HG02610 (cell line): ENCODE measurements at regions not wholly inside any gene's neighbourhood (a gene's known extent, or its start where the extent isn't known, plus 50 kb on each side); places are given as distances from the start of the nearest gene placed in this dataset.
"Not testable (repeated sequence)": the region's sequence is repeated elsewhere in the genome, so short reads cannot be mapped to it uniquely, and the experiment has no call there.

ENCODE experiments used
- ATAC-seq: cut with Tn5 transposase; IDR thresholded peaks from one replicate; pipeline ENCODE4 v1.9.1; 2021; ENCODE audit warnings: mild to moderate bottlenecking, moderate library complexity; ENCODE audit not compliant: unreplicated experiment

- no peak for ATAC-seq
These were observed 131.2 kb upstream of the LPCAT1 start for GRCh38 chr5:1654786-1655495.

DNA sequence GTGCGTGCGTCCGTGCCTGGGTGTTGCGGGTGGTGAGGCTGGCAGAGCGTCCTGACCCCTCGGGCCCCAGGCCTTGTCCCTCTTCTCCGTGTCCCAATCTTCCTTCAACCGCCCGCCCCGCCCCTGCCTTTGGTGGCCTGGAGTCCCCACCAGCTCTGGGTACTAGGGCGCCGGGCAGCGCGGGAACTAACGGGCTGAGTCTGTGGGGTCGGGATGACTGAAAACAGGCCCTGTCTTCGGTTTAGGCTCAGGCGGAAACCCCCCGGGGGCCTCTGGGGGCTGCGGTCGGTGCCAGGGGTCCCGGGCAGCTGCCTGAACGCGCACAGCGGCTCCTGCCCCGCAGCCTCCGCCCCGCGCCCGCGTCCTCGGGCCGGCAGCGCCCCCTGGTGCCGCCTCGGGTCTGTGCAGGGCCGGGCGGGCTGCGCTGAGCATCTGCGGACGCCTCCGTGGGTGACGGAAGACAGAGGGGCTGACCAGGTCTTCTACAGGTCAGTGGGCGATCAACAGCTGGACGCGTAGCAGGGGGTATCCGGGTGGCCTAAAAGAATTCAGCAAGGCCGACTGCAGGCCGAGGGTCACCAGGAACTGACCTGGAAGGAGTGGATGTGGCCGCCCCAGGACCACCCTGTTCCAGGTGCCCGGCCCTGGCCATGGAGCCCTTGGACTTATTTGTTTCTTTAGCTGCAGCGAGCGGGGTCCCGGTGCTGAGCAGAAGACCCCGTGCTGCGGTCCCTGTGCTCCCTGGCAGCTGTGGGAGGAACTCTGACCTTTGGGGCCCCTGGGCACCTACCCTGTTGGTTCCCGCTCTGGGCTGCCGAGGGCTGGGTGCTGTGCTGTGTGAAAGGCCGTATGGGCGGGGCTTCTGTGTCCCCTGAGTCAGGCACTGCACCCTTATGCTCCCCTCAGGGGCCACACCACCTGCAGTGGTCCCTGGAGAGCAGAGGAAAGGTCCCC, 130.2 kb upstream of the LPCAT1 start:
- ATAC-seq = peak; percentile 76

DNA sequence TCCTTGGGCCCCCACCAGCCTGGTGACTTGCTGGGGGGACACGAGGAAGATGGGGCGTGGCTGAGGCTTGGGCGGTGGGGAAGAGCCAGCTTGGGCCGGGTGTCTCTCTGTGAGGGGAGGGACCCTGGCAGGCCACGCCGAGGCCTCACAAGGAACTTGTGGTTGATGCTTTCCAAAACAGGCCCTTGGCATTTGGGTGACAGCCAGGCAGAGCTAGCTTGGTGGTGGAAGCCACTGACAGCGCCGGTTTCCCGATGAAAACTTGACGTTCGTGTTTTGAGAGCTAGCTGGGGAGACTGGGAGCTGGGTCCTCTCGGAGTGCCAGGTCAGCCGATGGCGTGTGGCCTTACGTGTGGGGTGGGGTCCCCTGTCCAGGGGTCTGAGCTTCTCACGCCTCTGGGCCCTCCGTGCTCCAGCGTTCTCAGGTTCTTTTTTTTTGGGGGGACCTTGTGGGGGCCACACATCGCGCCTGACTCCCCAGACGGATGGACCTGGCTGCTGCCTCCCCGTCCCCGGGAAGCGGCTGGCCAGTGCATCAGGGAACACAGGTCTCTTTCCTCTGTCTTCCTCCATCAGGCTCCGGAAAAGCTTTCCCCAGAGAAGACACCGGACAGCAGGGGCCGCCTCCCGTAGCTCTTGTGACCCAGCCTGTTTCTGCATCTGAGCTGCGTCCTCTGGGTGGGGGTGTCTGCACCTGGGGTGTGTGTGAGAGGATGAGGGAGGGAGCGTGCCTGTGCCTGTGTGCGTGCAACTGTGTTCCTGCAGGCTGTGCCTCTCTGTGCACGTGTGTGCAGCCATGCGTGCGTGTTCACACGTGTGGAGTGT, 129.3 kb upstream of the LPCAT1 start:
- ATAC-seq = peak; percentile 17

- no peak for ATAC-seq
These were observed 128.5 kb upstream of the LPCAT1 start for GRCh38 chr5:1651971-1652872.

GRCh38 chr5:1651250-1651649, 127.5 kb upstream of the LPCAT1 start:
- ATAC-seq = no peak

- no peak for ATAC-seq
These were observed 125.8 kb upstream of the LPCAT1 start for GRCh38 chr5:1649554-1649953.

DNA sequence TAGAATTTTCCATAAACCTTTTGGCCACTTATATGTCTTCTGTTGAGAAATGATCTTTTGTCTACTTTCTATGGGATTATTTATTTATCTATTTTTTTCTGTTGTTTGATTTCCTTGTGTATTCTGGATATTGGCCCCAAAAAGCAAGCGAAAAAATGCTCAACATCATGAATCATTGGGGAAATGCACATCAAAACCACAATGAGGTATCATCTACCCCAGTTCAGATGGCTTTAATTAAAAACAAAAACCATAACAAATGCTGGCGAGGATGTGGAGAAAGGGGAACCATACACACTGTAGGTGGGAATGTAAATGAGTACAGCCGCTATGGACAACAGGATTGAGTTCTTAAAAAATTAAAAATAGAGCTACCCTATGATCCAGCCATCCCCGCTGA, 125.0 kb upstream of the LPCAT1 start:
- ATAC-seq = no peak

DNA sequence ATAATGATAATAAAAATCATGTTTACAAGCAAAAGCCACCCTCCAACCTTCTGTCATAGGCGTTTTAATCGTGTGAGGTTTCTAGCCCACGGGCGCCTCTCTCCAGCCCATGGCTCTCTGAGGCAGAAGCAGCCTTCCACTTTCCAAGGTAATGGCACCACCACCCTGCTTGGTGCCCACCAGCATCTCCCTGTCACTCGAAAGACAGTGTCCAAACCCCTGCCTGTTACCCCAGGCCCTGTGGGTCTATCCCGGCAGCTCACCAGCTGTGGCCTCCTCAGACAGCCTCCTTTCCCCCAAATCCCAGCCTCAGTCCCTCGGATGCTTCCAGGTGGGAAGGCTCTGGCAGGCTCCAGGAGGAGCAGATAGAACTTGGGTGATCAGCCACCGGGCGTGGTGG, 123.8 kb upstream of the LPCAT1 start:
- ATAC-seq = no peak

GRCh38 chr5:1644810-1645571, 121.2 kb upstream of the LPCAT1 start:
- no peak for ATAC-seq

- ATAC-seq = not testable (repeated sequence)
These were observed 120.6 kb upstream of the LPCAT1 start for GRCh38 chr5:1644393-1644809.

GRCh38 chr5:1643651-1644392, 120.1 kb upstream of the LPCAT1 start:
- ATAC-seq = no peak

DNA sequence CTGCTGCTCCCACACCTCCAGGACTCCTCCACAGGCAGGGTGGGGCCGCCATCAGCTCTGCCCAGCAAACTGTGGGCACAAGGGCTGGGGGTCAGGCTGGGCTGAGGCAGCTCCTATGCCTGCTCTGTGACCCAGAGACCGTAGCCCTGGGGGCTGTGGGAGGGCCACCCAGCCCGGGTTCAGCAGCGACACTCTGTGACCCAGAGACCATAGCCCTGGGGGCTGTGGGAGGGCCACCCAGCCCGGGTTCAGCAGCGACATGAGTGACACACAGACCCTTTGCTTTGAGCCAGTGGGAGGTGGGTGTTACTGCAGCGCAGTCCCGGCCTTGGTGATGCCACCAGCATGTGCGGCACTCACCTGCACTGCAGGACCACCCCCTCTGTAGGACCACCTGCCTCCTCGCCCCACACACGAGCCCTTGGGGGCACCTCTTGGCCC, 118.9 kb upstream of the LPCAT1 start:
- ATAC-seq = no peak

GRCh38 chr5:1642221-1642620, 118.5 kb upstream of the LPCAT1 start:
- no peak for ATAC-seq

- peak; percentile 79 for ATAC-seq
These were observed 117.9 kb upstream of the LPCAT1 start for GRCh38 chr5:1641560-1642166.

- ATAC-seq = no peak
These were observed 117.3 kb upstream of the LPCAT1 start for GRCh38 chr5:1641041-1641440.

DNA sequence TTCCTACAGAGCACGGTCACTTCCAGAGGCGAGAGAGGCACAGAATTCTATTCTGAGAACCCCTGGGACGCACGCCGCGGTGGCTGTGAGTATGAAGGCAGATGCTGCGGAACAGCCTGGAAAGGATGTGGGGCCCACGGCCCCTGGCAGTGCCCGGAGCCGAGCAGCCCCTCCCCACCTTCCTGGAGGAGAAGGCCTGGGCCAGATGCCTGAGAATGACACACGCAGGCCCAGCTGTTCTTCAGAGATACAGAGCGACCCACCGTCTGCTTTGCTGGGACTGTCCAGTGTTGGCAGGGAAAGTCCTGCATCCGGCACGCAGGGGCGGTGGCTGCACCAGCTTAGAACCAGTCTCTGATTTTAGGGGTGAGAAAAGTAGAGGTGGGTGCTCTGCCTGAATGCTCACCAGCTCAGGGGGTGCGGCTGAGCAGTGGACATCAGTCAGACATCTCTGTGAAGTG, 116.7 kb upstream of the LPCAT1 start:
- no peak for ATAC-seq

DNA sequence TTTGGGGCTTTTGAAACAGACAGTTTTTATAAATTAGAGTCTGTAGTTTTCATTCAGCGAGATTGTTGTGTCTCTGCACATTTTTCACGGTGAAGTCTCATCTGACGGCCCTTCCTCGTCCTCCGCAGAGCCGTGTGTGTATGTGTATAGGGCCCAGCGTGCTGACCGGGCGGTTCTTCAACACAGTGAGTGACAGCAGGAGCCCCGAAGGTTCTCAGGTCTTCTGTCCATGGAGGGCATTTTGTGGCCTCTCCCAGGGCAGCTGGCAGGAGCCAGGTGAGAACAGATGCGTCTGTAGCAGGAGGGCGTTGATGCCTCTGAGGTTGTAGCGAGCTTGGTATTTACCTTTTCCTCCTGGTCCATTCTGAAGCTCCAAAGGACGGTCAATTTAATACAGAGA, 116.0 kb upstream of the LPCAT1 start:
- ATAC-seq = no peak
